TTC549 (cell line): ENCODE measurements at regions not wholly inside any gene's neighbourhood (a gene's known extent, or its start where the extent isn't known, plus 50 kb on each side); places are given as distances from the start of the nearest gene placed in this dataset.

Experiments
- FAIRE-seq: peaks from 2 replicates; lab custom pipeline; 2012; peaks lifted over from hg19 to GRCh38; lab: Jason Lieb, UNC

DNA sequence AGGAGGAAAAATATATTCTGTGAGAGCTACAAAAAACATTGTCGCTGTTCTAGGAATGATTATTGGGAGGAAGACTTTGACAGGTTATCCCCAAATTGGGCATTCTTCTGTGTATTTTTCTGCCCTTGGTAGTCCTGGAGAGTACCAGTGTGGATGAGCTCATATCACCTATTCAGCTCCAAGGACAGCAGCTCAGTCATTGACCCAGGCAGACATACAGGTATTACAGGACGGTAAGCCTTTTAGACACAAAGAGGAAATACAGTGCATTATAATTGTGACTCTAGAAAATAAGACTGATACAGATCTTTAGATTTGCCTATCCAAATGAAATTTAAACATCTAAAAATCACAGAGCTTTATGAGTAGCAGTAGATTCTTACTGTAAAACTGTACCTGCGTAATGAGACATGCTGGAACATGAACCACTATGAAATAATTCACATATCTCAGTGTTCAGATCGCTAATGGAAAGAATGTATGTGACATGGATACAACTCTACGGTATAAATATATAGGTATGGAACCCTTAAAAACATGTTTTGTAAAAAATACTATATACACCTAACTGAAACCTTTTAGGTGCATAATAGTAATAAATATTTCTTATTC is 56.0 kb downstream of the PLK2 start:
- no peak for FAIRE-seq

DNA sequence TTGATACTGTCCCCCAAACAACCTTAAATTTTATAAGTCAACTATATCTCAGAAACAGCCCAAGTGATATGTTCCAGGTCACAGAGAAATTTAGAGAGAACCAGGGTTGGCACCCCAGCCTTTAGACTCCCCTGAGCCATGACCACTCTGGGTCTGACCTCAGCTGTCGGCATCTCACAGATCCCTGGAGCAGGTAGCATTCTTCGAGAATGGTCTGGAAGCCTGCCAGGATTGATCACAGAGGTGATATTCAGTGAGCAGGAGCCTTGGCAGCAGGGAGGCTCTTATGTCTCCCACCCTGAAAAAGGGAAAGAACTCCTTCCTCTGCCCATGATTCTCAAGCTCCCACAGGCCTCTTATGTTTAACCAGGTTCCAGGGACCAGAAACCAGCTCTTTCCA is 58.2 kb downstream of the PLK2 start:
- FAIRE-seq, result no peak

DNA sequence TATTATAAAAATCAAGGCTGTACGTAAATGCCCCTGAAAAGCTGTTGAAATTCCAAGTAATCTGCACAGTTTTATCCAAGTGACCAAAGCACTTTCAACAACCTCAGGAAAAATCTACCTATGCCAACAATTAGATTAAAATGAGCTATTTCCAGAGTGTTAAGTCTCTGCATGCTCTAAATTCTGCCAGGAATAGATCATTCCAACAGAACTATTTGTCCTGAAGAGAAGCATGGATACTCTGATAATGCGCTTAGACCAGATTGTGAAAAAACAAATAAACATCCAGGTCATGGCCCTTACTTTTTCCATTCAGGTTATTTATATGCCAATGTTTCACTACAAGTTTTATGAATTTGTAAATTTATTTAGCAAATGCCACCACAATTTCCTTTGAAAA is 59.1 kb downstream of the PLK2 start:
- FAIRE-seq, result no peak

DNA sequence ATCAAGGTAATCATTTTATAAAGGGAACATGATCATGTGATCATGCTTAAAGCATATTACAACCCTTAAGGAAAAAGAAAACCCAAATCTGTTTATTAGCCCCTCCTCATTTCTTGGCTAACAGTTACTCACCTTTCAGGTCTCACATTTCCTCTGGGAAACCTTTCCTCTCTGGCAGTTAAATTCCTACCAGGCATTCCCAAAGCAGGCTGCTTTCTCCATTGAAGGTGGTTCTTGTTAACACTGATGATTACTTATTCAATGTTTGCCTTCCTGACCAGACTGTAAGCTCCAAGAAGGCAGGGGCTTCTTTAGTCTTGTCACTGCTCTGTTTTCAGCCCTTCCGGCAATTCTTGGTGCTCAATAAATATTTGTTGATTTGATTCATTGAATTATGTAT is 59.9 kb downstream of the PLK2 start:
- FAIRE-seq, result no peak

DNA sequence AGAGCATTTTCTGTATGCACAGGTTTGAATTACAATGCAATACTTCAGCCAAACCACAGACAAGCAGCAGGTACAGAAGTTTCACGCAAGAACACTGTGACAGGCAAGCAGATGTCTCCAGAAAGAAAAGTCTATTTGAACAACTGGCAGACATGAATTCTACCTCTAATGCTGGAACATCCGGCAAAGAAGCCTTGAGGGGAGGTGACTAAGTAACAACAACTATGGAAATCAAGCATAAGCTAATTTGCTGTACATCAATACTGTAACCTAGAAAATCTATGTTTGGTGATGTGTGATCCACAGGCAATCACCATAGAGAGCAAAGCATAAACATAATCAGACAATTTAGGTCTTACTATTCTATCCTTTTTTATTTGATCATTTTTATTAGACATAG is 65.5 kb downstream of the PLK2 start:
- no peak for FAIRE-seq

DNA sequence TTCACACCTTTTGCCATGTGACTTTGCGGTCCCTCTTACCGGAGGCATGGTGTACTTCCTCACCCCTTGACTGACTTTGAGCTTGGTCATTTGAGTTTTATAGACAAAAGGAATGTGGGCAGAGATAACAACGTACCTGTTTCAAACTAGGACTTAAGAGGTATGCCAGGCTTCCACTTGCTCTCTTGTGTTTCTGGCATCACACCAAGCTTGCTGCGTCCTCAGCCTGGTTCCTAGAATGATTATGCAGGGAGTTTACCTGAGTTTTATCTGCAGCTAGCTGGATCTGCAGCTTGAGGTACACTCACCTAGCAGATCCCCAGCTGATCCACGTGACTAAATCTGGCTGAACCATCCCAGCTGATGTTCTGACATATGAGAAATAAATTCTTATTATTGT is 66.2 kb downstream of the PLK2 start:
- FAIRE-seq, result no peak

DNA sequence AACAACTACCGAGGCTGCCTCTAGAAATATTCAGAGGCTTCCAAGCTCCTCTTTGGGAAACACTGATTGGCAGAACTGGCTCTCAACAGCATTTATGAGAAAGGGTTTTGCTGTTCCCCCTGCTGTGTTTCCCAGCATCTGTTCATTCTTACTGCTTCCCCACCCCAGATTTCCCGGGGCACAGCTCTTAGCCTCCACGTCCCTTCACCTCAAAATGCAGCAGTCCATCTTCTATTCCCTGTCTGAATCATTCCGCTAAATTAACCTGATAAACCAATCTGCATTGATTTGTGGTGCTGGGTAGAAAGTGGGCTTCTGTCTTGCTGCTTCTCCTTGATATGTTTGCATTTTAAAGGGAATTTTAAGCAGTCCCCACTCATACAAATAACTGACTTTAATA is 67.4 kb downstream of the PLK2 start:
- FAIRE-seq, result no peak

DNA sequence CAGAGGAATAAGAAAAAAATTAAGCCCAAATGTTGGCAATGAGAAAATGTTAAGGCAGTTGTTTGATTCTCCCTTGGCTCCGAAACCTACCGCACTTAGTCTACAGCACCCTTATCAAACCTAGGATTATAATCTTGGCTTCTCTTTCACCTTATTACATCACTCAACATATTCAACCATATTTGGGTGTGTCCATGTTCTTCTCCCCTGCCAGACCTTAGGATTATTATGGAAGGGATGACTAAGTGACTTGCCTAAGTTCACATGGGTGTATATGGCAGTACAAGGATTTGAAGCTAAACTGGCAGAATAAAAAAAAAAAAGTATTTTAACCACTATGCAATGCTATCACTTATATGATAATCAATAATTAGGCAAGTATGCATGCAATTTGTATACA is 76.4 kb downstream of the PLK2 start:
- no peak for FAIRE-seq

DNA sequence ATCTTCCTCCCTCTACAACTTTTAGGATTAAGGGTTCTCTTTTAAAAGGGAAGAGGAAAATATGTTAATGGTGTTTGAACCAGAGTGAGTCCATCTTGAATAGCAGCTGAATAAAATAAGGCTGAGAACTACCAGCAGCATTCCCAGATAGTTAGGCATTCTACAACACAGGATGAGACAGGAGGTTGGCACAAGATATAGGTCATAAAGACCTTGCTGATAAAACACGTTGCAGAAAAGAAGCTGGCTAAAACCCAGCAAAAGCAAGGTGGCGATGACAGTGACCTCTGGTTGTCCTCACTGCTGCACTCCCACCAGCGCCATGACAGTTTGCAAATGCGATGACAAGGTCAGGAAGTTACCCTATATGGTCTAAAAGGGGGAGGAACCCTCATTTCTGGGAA is 77.8 kb downstream of the PLK2 start:
- no peak for FAIRE-seq

DNA sequence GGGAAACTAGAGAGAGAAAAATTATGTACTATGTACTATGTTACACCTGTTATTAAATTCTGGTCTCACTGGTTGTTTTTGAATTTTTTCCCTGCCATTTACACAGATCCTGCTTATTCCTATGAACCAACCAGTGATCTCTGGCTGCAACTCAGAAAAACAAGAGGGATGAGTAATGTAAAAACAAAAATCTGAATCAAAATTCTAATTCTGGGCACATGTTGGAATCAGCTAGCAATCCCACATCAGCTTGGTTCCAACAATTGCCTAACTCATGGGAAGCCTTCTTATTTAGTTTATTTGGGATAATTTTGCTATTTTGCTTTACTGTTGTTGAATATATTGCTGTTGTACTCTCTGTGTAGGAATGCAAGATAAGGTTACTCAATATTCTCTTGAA is 78.3 kb downstream of the PLK2 start:
- no peak for FAIRE-seq

DNA sequence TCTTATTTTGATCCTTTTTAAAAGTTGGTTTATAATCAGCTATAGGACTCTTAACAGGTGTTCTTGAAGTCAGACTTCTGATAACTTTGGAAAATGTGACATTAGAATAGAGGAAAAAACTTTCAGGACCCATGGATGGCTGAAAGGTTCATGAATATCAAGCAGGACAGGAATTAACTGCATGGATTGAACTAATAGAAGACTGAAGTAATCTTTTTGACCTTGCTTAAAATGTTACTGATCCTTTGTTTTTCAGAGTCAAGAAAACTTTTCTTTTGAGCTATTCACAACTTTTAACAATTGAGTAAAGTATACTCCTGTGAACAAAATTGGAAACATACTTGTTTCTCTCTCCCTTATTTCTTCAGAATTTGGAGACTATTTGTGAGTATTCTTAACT is 79.2 kb downstream of the PLK2 start:
- FAIRE-seq, result no peak

DNA sequence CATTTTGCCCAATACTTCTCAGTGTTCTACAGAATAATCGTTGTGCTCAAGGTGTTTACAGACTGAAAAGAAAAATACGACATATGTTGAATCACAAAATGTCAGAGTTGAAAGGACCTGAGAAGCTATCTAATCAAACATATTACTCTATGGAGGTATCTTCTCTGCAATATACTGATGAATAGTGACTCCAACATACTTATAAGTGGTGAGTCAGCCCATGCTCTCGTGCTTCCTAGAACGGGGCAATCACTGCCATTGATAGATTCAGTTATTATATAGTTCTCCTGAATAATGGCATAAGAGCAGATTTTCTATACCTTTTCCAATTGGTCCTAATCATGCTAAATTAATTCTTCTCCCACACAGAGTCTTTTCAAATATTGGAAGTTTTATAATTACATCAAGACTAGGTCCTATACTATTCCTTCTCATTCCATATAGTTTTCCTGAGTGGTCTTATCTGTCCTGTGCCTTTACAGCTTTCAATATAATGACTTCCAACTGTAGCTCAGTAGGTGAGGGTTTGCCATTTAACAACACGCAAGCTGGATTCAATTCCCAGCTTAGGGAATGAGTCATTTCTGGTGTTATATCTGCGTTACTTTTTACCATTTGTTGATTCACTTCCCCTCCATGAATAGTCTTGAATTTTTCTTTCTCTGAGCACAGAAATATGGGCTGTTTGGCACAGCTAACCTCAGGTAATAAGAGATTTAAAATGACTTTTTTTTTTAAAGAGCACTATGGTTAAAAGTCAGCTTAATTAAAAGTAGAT is 81.1 kb downstream of the PLK2 start:
- FAIRE-seq, result no peak

DNA sequence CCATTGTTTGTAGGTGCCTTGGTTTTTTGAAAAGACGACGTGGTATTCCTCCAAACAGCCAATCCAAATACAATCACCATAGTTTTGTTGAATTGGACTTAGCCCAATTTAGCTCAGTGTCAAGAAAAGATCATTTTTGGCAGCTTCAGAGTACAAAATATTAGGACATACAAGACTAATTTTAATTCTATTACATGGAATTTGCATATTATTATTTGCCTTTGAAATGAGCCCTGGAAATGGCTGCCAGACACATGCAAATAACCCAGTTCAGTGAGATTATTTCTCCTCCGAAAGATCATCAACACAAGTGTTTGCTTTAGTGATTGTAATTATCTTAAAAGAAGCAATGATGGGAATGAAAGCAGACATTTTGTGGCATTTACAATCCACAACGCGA is 89.3 kb downstream of the PLK2 start:
- FAIRE-seq, result no peak

DNA sequence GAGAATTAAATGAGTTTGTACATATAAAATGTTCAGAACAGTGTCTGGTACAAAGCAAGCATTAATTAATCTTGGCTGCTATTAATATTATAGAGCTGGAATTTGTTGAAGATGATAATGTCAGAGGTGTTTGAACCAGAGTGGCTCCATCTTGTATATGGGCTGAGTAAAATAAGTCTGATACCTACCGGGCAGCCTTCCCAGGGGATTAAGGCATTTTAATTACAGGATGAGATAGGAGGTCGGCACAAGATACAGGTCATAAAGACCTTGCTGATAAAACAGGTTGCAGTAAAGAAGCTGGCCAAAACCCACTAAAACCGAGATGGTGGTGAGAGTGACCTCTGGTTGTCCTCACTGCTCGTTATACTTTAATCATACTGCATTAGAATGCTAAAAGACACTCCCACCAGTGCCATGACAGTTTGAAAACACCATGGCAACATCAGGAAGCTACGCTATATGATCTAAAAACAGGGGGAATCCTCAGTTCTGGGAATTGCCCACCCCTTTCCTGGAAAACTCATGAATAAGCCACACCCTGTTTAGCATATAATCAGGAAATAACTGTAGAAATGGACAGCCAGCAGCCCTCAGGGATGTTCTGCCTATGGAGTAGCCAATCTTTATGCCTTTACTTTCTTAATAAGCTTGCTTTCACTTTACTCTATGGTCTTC is 90.2 kb downstream of the PLK2 start:
- no peak for FAIRE-seq

DNA sequence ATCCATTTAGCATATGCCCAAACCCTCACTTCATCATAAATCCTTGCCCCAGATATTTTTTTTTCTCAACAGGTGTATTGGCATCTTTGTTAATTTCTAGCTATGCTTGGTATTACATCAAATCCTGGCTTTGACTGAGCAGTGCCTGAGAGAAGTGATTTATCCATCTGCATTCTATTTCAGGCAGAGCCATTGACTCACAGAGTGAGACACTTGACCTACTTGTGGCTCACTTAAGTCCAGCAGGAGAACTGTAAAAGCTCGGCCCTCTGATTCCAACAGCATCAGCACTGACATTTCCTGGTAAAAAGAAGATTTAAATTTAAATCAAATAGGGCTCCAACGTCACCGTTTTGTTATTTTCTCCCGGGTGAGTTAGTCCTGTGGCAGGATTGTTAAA is 93.4 kb downstream of the PLK2 start:
- no peak for FAIRE-seq

DNA sequence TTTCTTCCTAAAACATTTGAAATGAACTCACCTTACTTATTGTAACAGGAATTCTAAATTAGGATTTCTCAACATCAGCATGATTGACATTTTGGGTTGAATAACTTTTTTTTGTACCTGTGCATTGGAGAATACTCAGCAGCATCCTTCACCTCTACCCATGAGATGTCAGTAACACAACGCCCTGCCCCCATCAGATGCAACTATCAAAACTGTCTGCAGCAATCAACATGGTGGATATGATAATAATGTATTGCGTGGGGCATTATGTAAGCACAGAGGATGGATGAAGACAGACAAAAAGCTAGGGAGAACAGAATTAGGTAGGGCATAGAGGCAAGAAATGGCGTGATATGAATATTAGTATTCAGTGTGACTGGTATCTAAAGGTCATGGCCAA is 94.1 kb downstream of the PLK2 start:
- FAIRE-seq, result no peak

DNA sequence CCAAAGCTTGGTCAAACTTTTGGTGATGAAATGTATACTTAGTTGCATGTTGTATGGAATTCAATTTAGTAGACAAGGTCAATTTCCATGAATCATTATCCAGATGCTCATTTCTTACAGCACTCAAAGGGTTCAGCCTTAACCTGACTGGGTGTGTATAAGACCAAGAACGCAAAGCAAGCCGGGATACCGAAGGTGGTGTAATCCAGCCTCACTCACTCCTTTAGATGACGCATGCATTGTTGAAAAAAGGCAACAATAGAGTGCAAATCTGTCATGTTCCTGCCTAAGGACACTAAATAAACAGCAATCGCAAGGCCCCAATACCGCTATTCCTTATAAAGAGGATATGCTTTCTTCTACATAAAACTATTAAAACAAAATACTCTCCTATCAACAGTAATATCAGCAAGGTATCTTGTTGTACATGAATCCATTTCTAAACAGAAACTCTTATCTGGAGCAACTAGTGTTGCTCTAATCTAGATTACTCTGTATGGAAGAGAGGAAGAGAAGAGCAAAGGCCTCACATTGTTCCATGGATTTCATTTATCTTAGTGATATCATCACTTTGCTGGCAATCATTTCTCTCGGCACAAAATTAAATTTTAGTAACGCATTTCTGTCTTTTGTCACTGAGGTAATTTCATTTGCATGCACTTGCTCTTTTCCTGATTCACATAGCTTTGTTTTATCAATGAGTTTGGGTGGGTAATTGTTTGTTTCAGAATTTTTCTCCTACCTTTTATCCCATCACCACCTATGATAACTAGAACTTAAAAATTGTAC is 96.2 kb downstream of the PLK2 start:
- no peak for FAIRE-seq

DNA sequence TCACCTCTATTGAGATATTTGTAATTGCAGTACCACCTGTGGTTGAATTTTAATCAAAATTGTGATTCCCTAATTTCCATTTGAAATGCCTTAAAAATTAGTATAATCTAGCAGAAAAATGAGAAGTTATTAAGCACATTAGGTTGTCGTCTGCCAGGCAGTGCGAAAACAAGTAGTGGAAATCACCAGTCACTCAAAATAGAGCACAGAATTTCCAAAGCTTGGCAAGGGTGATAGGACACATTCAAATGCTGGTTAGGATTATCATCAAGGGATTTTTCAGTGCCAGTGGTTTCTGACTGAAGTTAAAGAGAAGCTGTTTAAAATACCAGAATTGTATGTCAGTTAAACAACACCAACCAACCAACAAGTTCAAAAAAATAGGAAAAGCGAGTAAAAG is 97.8 kb downstream of the PLK2 start:
- FAIRE-seq, result no peak

DNA sequence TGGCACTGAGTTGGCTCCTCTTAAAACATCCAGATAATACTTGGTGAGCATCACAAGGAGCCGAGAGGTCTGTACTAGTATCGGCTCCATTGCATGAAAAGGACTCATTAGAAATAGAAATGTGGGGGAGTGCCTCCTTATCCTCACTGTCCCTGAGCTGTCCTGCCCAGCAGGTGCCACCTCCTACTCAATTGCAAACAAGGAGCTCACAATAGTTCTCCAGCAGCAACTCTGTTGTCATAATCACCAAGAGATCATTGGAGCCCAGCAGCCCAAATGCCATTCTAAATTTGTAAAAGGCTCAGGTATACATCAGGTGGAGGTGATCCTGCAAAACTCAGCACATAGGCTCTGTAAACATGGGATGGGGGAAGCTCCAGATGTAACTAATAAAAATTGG is 99.1 kb downstream of the PLK2 start:
- no peak for FAIRE-seq

DNA sequence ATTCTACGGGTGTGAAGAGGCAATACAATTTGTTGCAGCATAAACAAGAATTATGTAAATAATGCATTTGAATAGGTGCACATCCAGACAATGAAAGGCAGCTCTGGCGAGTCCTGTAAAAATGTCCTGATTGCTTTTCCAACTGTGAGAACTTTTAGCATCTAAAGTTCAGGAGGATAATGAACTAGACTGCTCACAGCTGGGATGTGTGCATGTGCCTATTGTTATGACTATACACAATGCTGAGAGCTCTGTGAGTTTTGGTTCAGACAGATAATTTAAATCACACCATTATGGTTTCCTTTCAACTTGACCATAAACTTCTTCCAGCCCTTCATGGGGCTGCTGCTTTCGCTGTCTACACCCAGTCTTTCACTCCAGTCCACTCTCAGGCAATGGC is 99.9 kb downstream of the PLK2 start:
- FAIRE-seq, result no peak

DNA sequence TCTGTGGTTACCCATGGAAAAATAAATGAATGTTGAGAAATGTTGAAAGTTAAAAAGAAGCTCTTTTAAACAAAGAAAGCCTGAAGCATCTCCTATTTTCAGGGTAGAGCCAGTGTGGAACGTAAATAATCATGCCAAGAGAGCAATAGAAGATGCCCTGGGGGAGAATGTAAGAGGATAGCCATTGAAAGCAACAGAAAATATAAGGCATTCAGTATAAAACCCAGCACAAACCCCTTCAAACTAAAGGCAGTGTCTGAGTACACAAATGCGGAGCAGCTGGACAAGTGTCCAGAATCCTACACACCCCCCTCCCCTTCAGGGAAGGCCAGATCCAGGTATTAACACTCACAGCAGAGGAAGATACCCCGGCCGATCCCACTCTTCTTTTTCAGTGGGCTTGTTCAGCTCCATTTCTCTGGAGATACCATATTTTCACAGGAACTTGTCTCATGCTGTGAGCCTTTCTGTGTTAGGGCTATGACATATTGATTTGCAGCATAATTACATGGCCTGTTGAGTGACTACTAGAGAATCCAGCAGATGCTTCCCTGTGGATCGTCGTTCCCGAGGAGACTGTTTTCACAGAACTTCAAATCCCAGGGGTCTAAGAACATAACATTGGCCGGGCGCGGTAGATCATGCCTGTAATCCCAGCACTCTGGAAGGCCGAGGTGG is 101.2 kb downstream of the PLK2 start:
- no peak for FAIRE-seq

DNA sequence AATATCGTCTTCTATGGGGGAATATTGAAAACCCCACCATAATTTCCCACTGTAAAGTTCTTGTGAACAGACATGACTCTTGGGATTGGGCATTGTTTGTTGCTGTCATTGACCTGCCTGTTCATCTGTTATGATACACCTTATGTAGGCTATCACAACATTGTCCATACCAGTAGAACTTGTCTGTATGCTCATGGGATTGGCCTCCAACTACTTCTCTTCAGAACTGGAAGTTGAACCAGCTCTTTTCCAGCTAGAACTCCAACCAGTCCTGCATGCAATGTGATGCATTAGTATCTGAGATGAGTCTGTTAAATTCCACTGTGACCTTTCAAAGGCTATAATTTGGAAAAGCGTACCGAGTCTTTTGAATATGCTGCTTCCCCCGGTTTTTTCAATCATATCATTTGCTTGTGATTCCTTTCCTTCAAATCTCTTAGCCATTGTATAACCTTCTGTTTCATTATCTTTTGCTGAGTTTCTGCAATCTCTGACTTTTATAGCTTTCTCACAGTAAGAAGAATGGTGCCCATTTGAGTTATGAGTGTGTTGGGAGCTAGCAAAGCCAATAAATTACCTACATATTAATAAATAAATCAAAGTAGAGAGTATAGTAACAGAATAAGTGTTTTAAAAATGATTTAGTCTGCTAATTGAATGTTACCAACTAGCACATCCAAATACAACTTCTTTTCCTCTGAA is 101.9 kb downstream of the PLK2 start:
- FAIRE-seq, result no peak
